GM12878 (cell line): ENCODE measurements at regions not wholly inside any gene's neighbourhood (a gene's known extent, or its start where the extent isn't known, plus 50 kb on each side); places are given as distances from the start of the nearest gene placed in this dataset.

ENCODE experiments used
- ATAC-seq: fragments of 200-7000 bp; cut with Tn5 transposase; 3 replicates; pipeline ENCODE4 v1.9.1; 2020; ENCODE audit warnings: mild to moderate bottlenecking, moderate library complexity
- BruUV-seq: library from RNA; stranded (reverse); fragments of 400-500 nt; replicated peaks from 2 replicates; lab custom pipeline; 2021; lab: Mats Ljungman, UMichigan
- CTCF ChIA-PET: fragments of 300-600 bp; sonication (Branson Sonifier 250); formaldehyde crosslinking; extraction: SDS; loops from one replicate; lab custom pipeline; 2021; ENCODE audit warnings: inconsistent platforms; lab: Yijun Ruan, JAX
- POLR2A ChIA-PET: fragments of 350-600 bp; formaldehyde crosslinking; extraction: SDS; loops from one replicate; lab custom pipeline; 2021; ENCODE audit warnings: inconsistent platforms; lab: Charles Lee
- RAD21 ChIA-PET: fragments of 300-600 bp; sonication (Branson Sonifier 250); formaldehyde crosslinking; loops from one replicate; lab custom pipeline; 2023; ENCODE audit warnings: antibody characterized with exemption; ENCODE audit not compliant: unreplicated experiment; lab: Charles Lee
- SMC1A ChIA-PET: fragments of 300-600 bp; sonication (Branson Sonifier 250); formaldehyde crosslinking; loops from one replicate; lab custom pipeline; 2023; ENCODE audit not compliant: unreplicated experiment, uncharacterized antibody; lab: Charles Lee
- DNase-seq: peaks from one replicate; pipeline ENCODE4 v3.0.0-alpha.2; 2011; ENCODE audit warnings: low read depth, low spot score
- FAIRE-seq: peaks from 3 replicates; lab custom pipeline; 2011; peaks lifted over from hg19 to GRCh38; lab: Jason Lieb, UNC
- H2AFZ ChIP-seq: 2 replicates; pipeline ENCODE4 v1.6.0; 2011; ENCODE audit warnings: low read depth, low read length, control low read depth; ENCODE audit not compliant: control insufficient read depth
- H3K27ac ChIP-seq: 2 replicates; pipeline ENCODE4 v1.5.1; 2011; ENCODE audit warnings: control low read depth; ENCODE audit not compliant: control insufficient read depth, insufficient read depth
- H3K27me3 ChIP-seq, 2 experiments: replicated peaks in 1 of 2; 2 replicates each; pipeline versions ENCODE4 v1.6.0 to v1.6.1; 2011; ENCODE audit warnings: low read length in 1 of 2; ENCODE audit not compliant: control insufficient read depth in 2 of 2, insufficient read depth in 2 of 2
- H3K36me3 ChIP-seq, 2 experiments: 2 replicates each; pipeline ENCODE4 v1.5.1; 2011; ENCODE audit warnings: low read length in 1 of 2; ENCODE audit not compliant: control insufficient read depth in 2 of 2, insufficient read depth in 2 of 2
- H3K4me1 ChIP-seq: 2 replicates; pipeline ENCODE4 v1.6.1; 2011; ENCODE audit warnings: mild to moderate bottlenecking, low read length, moderate library complexity, mixed read lengths; ENCODE audit not compliant: control insufficient read depth, insufficient read depth
- H3K4me2 ChIP-seq: 2 replicates; pipeline ENCODE4 v1.6.0; 2011; ENCODE audit warnings: control low read depth; ENCODE audit not compliant: control insufficient read depth, insufficient read depth
- H3K4me3 ChIP-seq: fragments of 200-600 bp; sonication (generic); 2 replicates; pipeline ENCODE4 v1.5.1; 2016
- H3K79me2 ChIP-seq: 2 replicates; pipeline ENCODE4 v1.6.0; 2011; ENCODE audit warnings: low read length; ENCODE audit not compliant: control insufficient read depth, insufficient read depth
- H3K9ac ChIP-seq: 2 replicates; pipeline ENCODE4 v1.8.0; 2011; ENCODE audit warnings: low read length, control low read depth, mixed read lengths; ENCODE audit not compliant: control insufficient read depth, insufficient read depth
- H3K9me3 ChIP-seq: replicated peaks from 3 replicates; pipeline ENCODE4 v1.5.1; 2011; ENCODE audit warnings: mild to moderate bottlenecking, low read length; ENCODE audit not compliant: control insufficient read depth, insufficient read depth
- H4K20me1 ChIP-seq: 2 replicates; pipeline ENCODE4 v1.6.0; 2011; ENCODE audit not compliant: control insufficient read depth, insufficient read depth
- BCLAF1 ChIP-seq: fragments of 450-650 bp; IDR thresholded peaks from 2 replicates; pipeline ENCODE4 v1.6.1; 2017; ENCODE audit warnings: antibody characterized with exemption, mild to moderate bottlenecking, moderate library complexity
- FOXK2 ChIP-seq: fragments of 450-650 bp; IDR thresholded peaks from 2 replicates; pipeline ENCODE4 v1.6.1; 2017; ENCODE audit warnings: mild to moderate bottlenecking, moderate library complexity
- HDAC2 ChIP-seq: fragments of 200-600 bp; sonication (generic); IDR thresholded peaks from 2 replicates; pipeline ENCODE4 v1.6.1; 2017
- MLLT1 ChIP-seq: fragments of 450-650 bp; IDR thresholded peaks from 2 replicates; pipeline ENCODE4 v1.6.1; 2016; ENCODE audit warnings: mild to moderate bottlenecking
- MTA2 ChIP-seq: fragments of 450-650 bp; IDR thresholded peaks from 2 replicates; pipeline ENCODE4 v1.6.1; 2016; ENCODE audit warnings: low read depth, mild to moderate bottlenecking, moderate library complexity
- NBN ChIP-seq: fragments of 450-650 bp; IDR thresholded peaks from 2 replicates; pipeline ENCODE4 v1.6.1; 2016
- SREBF2 ChIP-seq: IDR thresholded peaks from 2 replicates; pipeline ENCODE4 v1.6.1; 2012; ENCODE audit warnings: mild to moderate bottlenecking, low read length
- WGBS: methylation state at CpG from one replicate; pipeline ENCODE4 v1.1.6; 2016; ENCODE audit warnings: low lambda C conversion rate; ENCODE audit not compliant: insufficient replicate concordance, insufficient coverage; ENCODE audit errors: missing lambda C conversion rate; 5-methylcytosine and 5-hydroxymethylcytosine counted together
- in situ Hi-C: fragments of 300-500 bp; cut with MboI; formaldehyde crosslinking; loops from 9 replicates; pipeline ENCODE4 v1.14.3; 2018; ENCODE audit warnings: mixed read lengths
- intact Hi-C: fragments of 100-400 bp; cut with micrococcal nuclease; formaldehyde crosslinking; loops from one replicate; pipeline ENCODE4 v1.14.2; 2022; ENCODE audit not compliant: unreplicated experiment

- no peaks in the 10 kb centered on the region for H3K79me2 ChIP-seq
- H3K36me3 ChIP-seq: no peaks in the 10 kb centered on the region
- SMC1A ChIA-PET: interaction anchor here (0.7 to 1.4 kb wide), 2 partner anchors 14 to 196 kb away, joined by 4 to 8 read pairs; no protein-coding TSS in a partner anchor
- ATAC-seq: no peak
- no peaks in the 10 kb centered on the region for H3K9me3 ChIP-seq
- H2AFZ ChIP-seq: no peak overlapping the region
- BruUV-seq: no TSS peak
- no peak overlapping the region for H3K27ac ChIP-seq
- POLR2A ChIA-PET: no interaction called here
- H3K9ac ChIP-seq: no peak overlapping the region
- no peak for FAIRE-seq
- no peak overlapping the region for H3K4me2 ChIP-seq
- 61% methylated on average over 9 of the region's 9 CpGs for WGBS
- no peak for DNase-seq
- no peaks in the 10 kb centered on the region for H4K20me1 ChIP-seq
- no peak overlapping the region for H3K4me3 ChIP-seq
- RAD21 ChIA-PET: interaction anchor here (1.0 kb wide), 1 partner anchor 365 kb away, joined by 3 read pairs; no protein-coding TSS in a partner anchor
- CTCF ChIA-PET: interaction anchor here (1.3 to 1.6 kb wide), 3 partner anchors 23 to 364 kb away, joined by 3 read pairs; no protein-coding TSS in a partner anchor
- peaks cover 31% of the 10 kb centered on the region for H3K4me1 ChIP-seq
- intact Hi-C loops: no loop called here
- H3K27me3 ChIP-seq: peaks cover 0 to 3% of the 10 kb centered on the region in 2 experiments; a peak in 1 of 4 replicates
- TF ChIP-seq MTA2 (no peak), NBN (no peak), MLLT1 (no peak), BCLAF1 (no peak), FOXK2 (no peak), SREBF2 (no peak), HDAC2 (no peak)
- in situ Hi-C loops: no loop called here
These were observed 290.1 kb upstream of the PRDM1 start for GRCh38 chr6:105795913-105796517.
